ENCODE measurements at regions not wholly inside any gene's neighbourhood (a gene's known extent, or its start where the extent isn't known, plus 50 kb on each side); places are given as distances from the start of the nearest gene placed in this dataset.
"Not testable (repeated sequence)": the region's sequence is repeated elsewhere in the genome, so short reads cannot be mapped to it uniquely, and the experiment has no call there.

DNA sequence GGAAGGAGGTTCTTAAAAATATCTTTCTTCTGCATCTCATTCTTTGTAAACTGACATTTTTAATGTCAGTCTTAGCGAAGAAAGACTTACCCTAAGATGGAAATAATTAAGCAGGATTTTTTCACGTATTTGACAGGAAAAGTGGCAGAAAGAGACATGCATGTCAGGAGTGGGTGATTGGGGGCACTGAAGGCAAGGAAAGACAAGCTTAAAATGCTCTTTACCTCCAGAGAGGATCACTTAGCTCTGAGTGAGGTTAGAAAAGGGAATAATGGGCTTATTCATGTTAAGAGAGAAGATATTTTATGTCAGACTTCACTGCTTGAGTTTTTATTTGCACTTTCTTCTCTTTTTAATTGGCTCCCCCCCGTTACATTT, 1358.2 kb upstream of the TMEM132C start:
- DNase-seq (ENCODE audit: low read depth, low spot score), result no peak

GRCh38 chr12:126910570-126910969, 1356.4 kb upstream of the TMEM132C start:
- H3K4me3 ChIP-seq (ENCODE audit: low read length), result no peak overlapping the region
- DNase-seq (ENCODE audit: low read depth, low spot score), result no peak

More for the DNA sequence above, 1358.2 kb upstream of the TMEM132C start:
- H3K4me3 ChIP-seq (ENCODE audit: low read length), result no peak overlapping the region

DNA sequence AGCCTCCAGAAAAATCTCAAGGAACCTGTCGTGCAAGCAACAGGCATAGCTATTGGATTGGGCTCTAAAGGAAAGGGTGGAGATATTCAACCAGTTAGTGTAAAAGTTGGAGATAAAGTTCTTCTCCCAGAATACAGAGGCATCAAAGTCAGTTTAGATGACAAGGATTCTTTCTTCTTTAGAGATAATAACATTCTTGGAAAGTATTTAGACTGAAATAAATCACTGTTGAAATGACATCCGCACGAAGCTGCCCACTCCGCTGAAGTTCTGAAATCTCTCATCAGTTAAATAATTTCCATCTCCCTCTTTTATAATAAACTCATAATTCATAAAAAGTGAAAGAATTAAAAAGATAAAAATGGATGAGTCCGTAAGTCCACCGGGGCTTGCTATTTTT, 1354.9 kb upstream of the TMEM132C start:
- DNase-seq (ENCODE audit: low read depth, low spot score), result no peak
- no peak overlapping the region for H3K4me3 ChIP-seq (ENCODE audit: low read length)

DNA sequence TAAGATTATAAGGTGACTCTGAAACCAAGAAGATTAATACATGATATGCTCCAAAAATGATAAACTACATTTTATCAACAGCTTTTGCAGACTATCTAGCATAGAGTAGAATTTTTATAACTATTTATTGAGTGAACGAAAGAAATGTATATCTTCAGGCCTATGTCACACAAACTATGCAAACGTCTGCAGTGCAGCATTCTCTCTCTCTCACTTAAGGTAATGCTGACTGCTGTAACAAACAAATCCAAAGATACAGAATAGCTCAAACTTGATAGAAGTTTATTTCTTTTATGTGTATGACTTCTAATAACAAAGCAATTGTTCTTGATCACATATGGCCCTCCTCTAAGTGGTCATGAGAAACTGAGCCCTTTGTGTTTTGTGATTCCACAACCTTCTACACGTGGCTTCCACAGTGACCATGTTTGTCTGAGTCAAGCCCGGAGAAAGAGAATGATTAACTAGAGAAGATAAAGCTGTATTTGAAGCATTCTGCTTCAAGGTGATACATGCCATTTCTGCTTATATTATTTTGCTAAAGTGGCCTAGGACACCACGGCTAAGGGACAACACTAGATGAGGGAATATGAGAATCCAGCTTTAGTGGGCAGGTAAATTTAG, 1352.7 kb upstream of the TMEM132C start:
- no peak overlapping the region for H3K4me3 ChIP-seq (ENCODE audit: low read length)
- DNase-seq (ENCODE audit: low read depth, low spot score), result no peak

DNA sequence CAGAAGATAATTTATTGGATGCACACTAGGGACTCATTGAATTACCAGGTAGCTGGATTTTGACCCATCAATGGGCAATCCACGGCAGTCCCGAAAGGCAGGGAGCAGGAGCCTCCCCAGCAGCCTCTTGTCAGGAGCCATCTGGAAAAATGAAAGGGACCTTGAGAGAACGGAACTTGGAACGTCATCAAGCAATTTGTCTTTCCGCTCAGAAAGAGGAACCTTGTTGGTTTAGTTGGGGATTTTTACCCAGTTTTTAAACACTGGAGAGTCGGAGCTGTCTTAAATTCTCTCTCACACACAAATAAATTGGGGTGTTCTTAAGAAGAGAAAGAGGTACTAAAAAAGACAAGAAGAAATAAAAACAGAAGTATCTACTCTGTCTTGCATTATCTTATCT, 1351.7 kb upstream of the TMEM132C start:
- H3K4me3 ChIP-seq (ENCODE audit: low read length), result no peak overlapping the region
- no peak for DNase-seq (ENCODE audit: low read depth, low spot score)

- DNase-seq (ENCODE audit: low read depth, low spot score), result peak; percentile 49
- H3K4me3 ChIP-seq (ENCODE audit: low read length), result peak overlapping the region; percentile 11; the same call in 1 of the 2 replicates
Observed at GRCh38 chr12:126926023-126926594, 1340.9 kb upstream of the TMEM132C start.

- H3K4me3 ChIP-seq (ENCODE audit: low read length), result no peak overlapping the region
- no peak for DNase-seq (ENCODE audit: low read depth, low spot score)
Observed at GRCh38 chr12:126930234-126930633, 1336.7 kb upstream of the TMEM132C start.

GRCh38 chr12:126932156-126932555, 1334.8 kb upstream of the TMEM132C start:
- H3K4me3 ChIP-seq (ENCODE audit: low read length), result no peak overlapping the region
- DNase-seq (ENCODE audit: low read depth, low spot score), result no peak

DNA sequence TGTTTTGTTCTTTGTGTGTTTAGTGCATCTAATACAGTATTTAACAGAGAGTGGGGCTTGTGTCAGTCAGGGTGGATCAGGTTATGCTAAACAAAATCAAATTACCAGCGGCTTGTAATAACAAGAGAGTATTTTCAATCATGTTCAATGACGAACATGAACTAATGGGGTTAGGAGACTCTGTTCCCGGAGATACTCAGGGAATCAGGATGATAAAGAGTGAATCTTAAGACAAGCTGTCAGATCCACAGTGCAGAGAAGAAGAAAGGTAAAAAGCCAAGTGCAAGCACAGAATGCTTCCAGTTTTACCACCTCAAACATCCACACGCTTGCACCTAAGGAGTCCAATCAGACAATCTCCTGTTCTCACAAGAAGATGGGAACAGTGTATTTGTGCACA, 1331.5 kb upstream of the TMEM132C start:
- no peak overlapping the region for H3K4me3 ChIP-seq (ENCODE audit: low read length)
- no peak for DNase-seq (ENCODE audit: low read depth, low spot score)

GRCh38 chr12:126936181-126936851, 1330.7 kb upstream of the TMEM132C start:
- no peak overlapping the region for H3K4me3 ChIP-seq (ENCODE audit: low read length)
- no peak for DNase-seq (ENCODE audit: low read depth, low spot score)

- no peak for DNase-seq (ENCODE audit: low read depth, low spot score)
- no peak overlapping the region for H3K4me3 ChIP-seq (ENCODE audit: low read length)
Observed at GRCh38 chr12:126937431-126937830, 1329.5 kb upstream of the TMEM132C start.

GRCh38 chr12:126944684-126945083, 1322.3 kb upstream of the TMEM132C start:
- peak; percentile 56 for DNase-seq (ENCODE audit: low read depth, low spot score)
- no peak overlapping the region for H3K4me3 ChIP-seq (ENCODE audit: low read length)

DNA sequence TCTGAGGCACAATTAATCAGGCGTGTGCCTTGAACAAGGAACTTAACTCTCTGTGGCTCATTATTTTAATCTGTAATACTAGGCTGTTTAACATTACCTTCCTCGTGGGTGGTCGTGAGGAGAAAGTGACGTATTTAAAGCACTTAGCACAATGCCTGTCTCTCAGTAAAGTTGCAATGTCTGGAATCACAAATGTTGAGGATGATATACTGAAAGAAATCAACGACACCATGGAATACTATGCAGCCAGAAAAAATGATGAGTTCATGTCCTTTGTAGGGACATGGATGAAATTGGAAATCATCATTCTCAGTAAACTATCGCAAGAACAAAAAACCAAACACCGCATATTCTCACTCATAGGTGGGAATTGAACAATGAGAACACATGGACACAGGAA, 1320.0 kb upstream of the TMEM132C start:
- not testable (repeated sequence) for H3K4me3 ChIP-seq (ENCODE audit: low read length); DNase-seq (ENCODE audit: low read depth, low spot score)

DNA sequence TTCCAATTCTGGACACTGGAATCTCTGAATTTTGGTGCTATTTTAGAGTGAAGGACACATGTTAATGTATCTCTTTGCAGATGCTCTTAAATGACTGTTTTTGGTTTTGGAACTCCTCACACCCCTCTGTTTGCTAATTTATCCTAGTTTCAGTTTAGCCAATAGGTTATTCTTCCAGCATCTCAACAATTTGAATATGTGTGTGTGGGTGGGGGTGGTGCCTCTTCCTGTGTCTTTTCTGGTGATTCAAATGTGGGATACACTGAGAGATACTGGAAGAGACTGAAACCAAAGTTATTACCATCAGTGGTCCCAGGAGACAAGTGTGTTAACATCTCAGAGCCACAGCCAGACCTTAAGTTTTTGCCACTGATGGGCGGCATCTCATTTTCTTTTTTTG, 1317.4 kb upstream of the TMEM132C start:
- no peak overlapping the region for H3K4me3 ChIP-seq (ENCODE audit: low read length)
- no peak for DNase-seq (ENCODE audit: low read depth, low spot score)

DNA sequence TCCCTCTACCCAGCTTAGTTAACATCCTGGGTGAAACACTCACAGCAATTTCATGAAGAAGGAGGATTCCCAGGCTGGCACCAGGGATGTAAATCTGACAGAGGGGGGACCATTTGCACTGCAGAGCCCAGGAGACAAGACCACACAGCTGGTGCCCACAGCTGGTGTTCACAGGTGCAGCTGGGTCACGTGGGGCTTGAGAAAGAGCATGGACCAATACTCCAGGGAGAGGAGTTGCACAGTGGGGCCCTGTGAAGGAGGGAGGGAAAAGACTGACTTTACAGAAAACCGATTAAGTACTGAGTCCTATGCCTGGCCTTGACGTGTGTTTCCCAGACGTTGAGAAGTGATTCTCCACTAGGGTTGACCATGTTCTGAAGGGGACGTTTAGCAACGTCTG, 1316.7 kb upstream of the TMEM132C start:
- DNase-seq (ENCODE audit: low read depth, low spot score), result peak; percentile 68
- H3K4me3 ChIP-seq (ENCODE audit: low read length), result no peak overlapping the region

- H3K4me3 ChIP-seq (ENCODE audit: low read length), result no peak overlapping the region
- DNase-seq (ENCODE audit: low read depth, low spot score), result peak; percentile 41
Observed at GRCh38 chr12:126952096-126953007, 1314.6 kb upstream of the TMEM132C start.

DNA sequence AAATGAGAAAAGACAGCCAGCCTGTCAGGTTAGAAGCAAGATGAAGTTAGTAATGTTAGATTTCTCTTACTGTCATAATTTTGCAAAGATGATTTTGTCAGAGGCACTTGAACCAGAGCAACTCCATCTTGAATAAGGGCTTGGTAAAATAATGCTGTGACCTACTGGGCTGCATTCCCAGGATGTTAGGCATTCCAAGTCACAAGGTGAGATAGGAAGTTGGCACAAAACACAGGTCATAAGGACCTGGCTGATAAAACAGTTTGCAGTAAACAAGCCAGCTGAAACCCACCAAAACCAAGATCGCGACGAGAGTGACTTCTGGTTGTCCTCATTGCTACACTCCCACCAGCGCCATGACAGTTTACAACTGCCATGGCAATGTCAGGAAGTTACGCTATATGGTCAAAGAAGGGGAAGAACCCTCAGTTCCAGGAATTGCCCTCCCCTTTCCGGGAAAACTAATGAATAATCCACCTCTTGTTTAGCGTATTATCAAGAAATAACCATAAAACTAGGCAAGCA, 1313.5 kb upstream of the TMEM132C start:
- H3K4me3 ChIP-seq (ENCODE audit: low read length), result no peak overlapping the region
- DNase-seq (ENCODE audit: low read depth, low spot score), result no peak

DNA sequence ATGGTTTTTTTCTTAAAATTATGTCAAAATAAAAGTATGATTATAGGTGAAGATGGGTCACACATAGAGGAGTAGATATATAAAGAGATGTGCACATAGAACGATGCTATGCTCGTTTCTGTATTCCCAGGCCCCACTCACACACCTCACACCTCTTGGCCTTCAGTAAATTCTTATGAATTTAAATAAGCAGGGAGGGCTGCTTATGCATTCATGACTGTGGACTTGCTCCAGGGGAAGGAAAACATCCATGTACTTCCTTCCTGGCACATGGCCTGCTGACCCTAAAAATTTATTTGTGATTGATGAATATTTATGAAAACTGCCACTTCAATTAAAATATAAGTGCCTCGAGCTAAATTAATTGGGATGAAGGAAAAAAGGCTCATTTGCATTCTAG, 1306.7 kb upstream of the TMEM132C start:
- no peak overlapping the region for H3K4me3 ChIP-seq (ENCODE audit: low read length)
- no peak for DNase-seq (ENCODE audit: low read depth, low spot score)

- no peak overlapping the region for H3K4me3 ChIP-seq (ENCODE audit: low read length)
- DNase-seq (ENCODE audit: low read depth, low spot score), result no peak
Observed at GRCh38 chr12:126960709-126961108, 1306.3 kb upstream of the TMEM132C start.

Data from Jurkat, Clone E6-1 (cell line).